ENCODE measurements at regions not wholly inside any gene's neighbourhood (a gene's known extent, or its start where the extent isn't known, plus 50 kb on each side); places are given as distances from the start of the nearest gene placed in this dataset.

DNA sequence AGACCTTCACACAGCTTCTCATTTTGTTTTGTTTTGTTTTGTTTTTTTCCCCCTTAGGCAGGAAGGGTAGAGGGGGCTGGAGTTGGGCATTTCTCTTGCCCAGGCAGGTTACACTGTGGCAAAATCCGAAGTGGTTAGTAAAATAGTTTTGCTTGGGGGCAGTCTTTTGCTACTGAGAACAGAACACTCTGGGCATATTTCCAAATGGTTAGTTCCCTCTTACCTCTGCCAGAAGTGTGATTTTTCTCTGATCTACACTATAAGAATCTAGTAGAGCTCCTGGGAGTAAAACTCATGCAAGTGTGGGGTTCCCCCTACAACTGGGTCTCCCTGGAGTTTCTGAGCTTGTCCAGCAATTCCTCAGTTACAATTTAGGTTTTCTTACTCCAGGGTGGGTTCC lies 61.7 kb downstream of the NPS start:
- TF ChIP-seq, protein P1, sequence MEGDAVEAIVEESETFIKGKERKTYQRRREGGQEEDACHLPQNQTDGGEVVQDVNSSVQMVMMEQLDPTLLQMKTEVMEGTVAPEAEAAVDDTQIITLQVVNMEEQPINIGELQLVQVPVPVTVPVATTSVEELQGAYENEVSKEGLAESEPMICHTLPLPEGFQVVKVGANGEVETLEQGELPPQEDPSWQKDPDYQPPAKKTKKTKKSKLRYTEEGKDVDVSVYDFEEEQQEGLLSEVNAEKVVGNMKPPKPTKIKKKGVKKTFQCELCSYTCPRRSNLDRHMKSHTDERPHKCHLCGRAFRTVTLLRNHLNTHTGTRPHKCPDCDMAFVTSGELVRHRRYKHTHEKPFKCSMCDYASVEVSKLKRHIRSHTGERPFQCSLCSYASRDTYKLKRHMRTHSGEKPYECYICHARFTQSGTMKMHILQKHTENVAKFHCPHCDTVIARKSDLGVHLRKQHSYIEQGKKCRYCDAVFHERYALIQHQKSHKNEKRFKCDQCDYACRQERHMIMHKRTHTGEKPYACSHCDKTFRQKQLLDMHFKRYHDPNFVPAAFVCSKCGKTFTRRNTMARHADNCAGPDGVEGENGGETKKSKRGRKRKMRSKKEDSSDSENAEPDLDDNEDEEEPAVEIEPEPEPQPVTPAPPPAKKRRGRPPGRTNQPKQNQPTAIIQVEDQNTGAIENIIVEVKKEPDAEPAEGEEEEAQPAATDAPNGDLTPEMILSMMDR (IDR thresholded peaks at IDR 0.05; ENCODE audit: insufficient read depth, low read depth, low read length): no peak
- DNase-seq (ENCODE audit: low read depth): no peak
- no peak overlapping the region for H3K4me3 ChIP-seq (ENCODE audit: low read depth, low read length)

DNA sequence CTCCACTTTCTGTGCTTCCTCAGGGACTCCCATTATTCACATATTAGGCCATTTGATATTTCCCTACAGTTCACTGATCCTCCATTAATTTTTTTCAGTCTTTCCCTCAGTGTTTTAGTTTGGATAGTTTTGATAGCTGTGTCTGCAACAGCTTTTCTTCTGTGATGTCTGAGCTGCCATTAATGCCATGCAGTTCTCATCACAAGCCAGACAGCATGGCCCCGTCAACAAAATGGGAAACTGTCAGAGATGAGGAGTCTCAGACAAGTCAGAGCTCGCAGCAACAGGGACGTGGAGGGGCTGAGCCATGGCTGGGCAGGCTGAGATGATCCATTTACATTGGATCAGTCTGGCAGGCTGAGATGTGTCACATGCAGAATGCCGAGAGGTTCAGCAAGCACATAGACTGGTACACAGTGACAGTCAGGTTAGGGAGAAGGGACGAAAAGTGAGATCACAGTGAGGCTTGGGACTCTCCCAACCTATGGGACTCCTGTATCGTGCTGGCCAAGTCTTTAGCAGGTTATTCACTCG lies 65.4 kb downstream of the NPS start:
- DNase-seq (ENCODE audit: low read depth): no peak
- TF ChIP-seq, protein P1 (IDR thresholded peaks at IDR 0.05; ENCODE audit: insufficient read depth, low read depth, low read length): no peak
- H3K4me3 ChIP-seq (ENCODE audit: low read depth, low read length): no peak overlapping the region

DNA sequence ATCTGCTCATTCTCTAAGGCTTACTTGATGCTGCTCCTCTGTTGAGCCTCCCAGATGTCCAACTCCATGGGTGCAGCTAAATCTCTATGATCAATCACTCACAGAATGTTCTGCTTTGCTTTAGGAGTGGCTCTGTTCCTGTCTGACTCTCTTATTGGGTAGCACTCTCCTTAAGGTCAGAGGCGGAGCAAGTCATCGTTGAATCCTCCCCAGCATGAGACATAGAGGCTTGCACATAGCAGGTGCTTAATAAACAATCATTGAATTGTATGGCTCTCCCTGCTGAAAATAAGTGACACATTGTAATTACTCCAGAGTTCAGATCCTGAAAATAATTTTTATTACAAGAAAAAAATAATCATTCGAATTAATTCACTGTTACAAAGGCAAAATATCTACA lies 69.7 kb downstream of the NPS start:
- TF ChIP-seq, protein P1 (IDR thresholded peaks at IDR 0.05; ENCODE audit: insufficient read depth, low read depth, low read length): no peak
- DNase-seq (ENCODE audit: low read depth): no peak
- no peak overlapping the region for H3K4me3 ChIP-seq (ENCODE audit: low read depth, low read length)

DNA sequence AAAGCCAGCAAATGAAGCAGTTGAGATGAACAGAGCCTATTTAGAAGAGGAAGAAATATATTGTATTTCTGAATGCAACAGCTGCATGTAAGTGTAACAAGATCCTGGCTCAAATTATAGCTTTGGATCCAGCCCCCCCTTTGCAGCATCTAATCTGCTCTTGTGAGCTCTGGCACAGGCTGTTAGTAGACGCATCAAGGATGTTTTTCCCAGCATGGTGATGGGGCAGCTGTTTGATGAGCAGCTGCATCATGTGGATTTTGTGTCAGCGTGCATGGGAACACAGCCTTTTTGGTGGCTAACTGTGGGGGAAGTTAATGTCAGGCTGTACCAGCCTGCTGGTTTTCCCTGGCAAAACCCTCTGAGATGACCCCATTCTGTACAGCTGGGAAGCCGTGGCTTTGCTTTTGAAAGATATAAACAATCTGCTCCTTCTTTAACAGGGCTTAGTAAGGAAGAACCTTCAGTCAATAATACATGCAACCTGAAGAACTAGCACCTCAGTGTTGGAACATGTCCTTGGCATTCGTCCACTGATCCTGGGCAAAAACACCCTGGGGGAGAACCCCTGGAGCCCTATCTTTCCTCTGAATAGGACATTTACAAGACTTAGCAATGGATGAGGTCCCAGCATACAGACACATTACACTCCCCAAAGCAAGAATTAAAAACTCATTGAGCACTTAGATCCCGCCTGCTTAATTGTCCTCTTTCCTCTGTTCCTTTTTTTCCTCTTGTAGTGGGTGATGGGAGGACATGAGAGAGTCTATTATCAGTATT lies 70.6 kb downstream of the NPS start:
- TF ChIP-seq, protein P1 (IDR thresholded peaks at IDR 0.05; ENCODE audit: insufficient read depth, low read depth, low read length): no peak
- H3K4me3 ChIP-seq (ENCODE audit: low read depth, low read length): no peak overlapping the region
- no peak for DNase-seq (ENCODE audit: low read depth)

DNA sequence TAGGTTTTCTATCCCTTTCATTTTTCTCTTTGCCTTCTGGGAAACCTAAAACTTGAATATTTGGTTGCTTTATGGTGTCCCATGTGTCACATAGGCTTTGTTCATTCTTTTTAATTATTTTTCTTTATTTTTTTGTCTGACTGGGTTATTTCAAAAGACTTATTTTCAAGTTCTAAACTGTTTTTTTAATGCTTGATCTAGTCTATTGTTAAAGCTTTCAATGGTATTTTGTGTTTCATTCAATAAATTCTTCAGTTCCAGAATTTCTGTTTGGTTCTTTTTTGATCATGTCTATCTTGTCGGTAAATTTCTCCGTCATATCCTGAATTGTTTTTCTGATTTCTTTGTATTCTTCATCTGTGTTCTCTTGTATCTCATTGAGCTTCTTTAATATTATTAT lies 86.8 kb downstream of the NPS start:
- TF ChIP-seq, protein P1 (IDR thresholded peaks at IDR 0.05; ENCODE audit: insufficient read depth, low read depth, low read length): no peak
- no peak for DNase-seq (ENCODE audit: low read depth)
- no peak overlapping the region for H3K4me3 ChIP-seq (ENCODE audit: low read depth, low read length)

DNA sequence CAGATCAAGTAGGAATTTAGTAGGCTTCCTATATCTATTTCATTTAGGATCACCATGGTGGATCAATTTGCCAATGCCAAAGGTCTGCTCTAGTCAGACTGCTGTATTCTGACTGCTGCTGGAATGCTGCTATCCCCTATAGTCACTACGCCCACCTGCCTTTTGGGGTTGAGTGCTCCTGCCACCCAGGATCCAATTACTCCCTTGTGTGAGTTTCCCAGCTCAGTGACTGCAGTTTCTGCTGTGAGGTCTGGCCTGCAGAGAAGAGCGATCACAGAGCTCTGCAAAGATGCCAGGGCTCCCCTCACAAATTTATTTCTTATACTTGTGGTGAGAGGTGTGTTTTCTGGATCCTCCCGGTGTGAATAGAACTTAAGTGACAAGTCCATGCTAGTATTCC lies 88.1 kb upstream of the FOXI2 start:
- DNase-seq (ENCODE audit: low read depth): no peak
- no peak overlapping the region for H3K4me3 ChIP-seq (ENCODE audit: low read depth, low read length)
- TF ChIP-seq, protein P1 (IDR thresholded peaks at IDR 0.05; ENCODE audit: insufficient read depth, low read depth, low read length): no peak

Measured in fibroblast of villous mesenchyme (primary cell).